ENCODE measurements at regions not wholly inside any gene's neighbourhood (a gene's known extent, or its start where the extent isn't known, plus 50 kb on each side); places are given as distances from the start of the nearest gene placed in this dataset.

DNA sequence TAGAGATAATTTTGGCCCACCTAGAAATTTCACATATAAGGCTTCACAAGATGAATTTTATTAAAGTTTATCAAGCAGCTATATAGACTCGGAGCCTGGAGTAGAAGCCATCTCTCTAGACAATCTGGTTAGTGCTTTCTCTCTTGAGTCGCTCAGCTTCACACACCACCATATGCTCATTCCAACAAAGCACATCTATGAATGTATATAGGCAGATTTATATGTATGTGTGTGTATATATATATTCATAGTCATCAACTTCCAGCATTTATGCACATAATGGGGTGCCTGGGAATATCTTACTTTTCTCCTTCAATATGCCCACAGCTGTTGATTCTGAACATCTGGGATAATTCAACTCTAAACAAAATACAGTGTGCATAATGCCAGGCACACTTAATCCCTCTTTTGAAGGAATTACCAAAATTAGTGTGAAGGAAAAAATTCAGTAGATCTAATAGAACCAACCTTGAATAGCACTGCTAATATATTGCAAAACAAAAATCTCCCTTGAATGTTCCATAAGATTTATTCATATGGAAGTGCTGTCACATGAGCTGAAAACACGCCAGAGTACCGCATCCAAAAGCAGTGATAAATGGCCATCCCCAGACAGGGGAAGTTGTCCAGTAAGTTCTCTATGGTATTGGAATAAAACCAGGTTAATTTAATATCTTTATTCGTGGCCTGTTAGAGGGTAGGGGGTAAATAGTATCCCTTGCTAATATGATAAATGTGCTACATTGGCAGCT is 56.0 kb upstream of the MOCS2 start:
- Histone ChIP-seq H3K4me2 (ENCODE audit: low read length) (no peak overlapping the region), H3K9me3 (ENCODE audit: low read length) (no peaks in the 10 kb centered on the region), H3K4me1 (ENCODE audit: insufficient read depth, low read length, poor library complexity, severe bottlenecking) (no peaks in the 10 kb centered on the region), H3K36me3 (ENCODE audit: insufficient read depth, low read length) (no peaks in the 10 kb centered on the region), H3K27ac (ENCODE audit: low read depth, low read length, poor library complexity, severe bottlenecking) (no peak overlapping the region), H3K79me2 (ENCODE audit: insufficient read depth, low read depth, low read length) (no peaks in the 10 kb centered on the region), H4K20me1 (ENCODE audit: insufficient read depth, low read length) (no peaks in the 10 kb centered on the region), H2AFZ (ENCODE audit: low read length) (no peak overlapping the region), H3K4me3 (ENCODE audit: low read depth, low read length, poor library complexity, severe bottlenecking) (no peak overlapping the region), H3K9me2 (ENCODE audit: insufficient read depth, low read length) (no peaks in the 10 kb centered on the region)
- ChIA-PET POLR2A (interaction anchor here (1.2 kb wide), 1 partner anchor 193 kb away, joined by 4 read pairs; no protein-coding TSS in a partner anchor), CTCF (ENCODE audit: unreplicated experiment) (no interaction called here)
- DNase-seq (ENCODE audit: low spot score) = no peak
- no TSS peak for BruUV-seq (replicated peaks)
- intact Hi-C loops (cut with micrococcal nuclease; ENCODE audit: unreplicated experiment) = no loop called here
- TF ChIP-seq EZH2phosphoT487 (IDR thresholded peaks at IDR 0.05; ENCODE audit: borderline replicate concordance, low read depth, low read length) = no peak
- TF ChIP-seq, protein P1, sequence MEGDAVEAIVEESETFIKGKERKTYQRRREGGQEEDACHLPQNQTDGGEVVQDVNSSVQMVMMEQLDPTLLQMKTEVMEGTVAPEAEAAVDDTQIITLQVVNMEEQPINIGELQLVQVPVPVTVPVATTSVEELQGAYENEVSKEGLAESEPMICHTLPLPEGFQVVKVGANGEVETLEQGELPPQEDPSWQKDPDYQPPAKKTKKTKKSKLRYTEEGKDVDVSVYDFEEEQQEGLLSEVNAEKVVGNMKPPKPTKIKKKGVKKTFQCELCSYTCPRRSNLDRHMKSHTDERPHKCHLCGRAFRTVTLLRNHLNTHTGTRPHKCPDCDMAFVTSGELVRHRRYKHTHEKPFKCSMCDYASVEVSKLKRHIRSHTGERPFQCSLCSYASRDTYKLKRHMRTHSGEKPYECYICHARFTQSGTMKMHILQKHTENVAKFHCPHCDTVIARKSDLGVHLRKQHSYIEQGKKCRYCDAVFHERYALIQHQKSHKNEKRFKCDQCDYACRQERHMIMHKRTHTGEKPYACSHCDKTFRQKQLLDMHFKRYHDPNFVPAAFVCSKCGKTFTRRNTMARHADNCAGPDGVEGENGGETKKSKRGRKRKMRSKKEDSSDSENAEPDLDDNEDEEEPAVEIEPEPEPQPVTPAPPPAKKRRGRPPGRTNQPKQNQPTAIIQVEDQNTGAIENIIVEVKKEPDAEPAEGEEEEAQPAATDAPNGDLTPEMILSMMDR (conservative IDR thresholded peaks at IDR 0.05; ENCODE audit: low read length) = no peak

DNA sequence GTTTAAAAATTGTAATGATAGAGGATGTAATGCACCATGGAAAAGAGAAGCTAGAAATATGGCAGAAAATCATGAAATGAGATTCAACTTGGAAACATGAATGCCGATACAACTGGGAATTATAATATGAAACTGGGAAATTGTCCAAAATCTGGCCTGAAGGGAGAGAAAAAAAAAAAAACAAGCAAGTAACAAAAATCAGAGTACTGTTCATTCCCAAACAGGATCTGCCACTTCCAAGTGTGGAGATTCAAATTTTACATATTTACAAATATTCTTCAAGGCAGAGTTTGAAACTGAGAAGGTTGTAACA is 56.6 kb upstream of the MOCS2 start:
- no peak for DNase-seq (ENCODE audit: low spot score)

GRCh38 chr5:53167836-53168235 is 58.3 kb upstream of the MOCS2 start:
- CTCF ChIA-PET (ENCODE audit: unreplicated experiment) = no interaction called here
- TF ChIP-seq, protein P1 (conservative IDR thresholded peaks at IDR 0.05; ENCODE audit: low read length) = no peak
- TF ChIP-seq EZH2phosphoT487 (IDR thresholded peaks at IDR 0.05; ENCODE audit: borderline replicate concordance, low read depth, low read length) = no peak
- H3K9me3 ChIP-seq (ENCODE audit: low read length) = no peaks in the 10 kb centered on the region

More for the DNA sequence above, 56.6 kb upstream of the MOCS2 start:
- H3K4me3 ChIP-seq (ENCODE audit: low read depth, low read length, poor library complexity, severe bottlenecking) = no peak overlapping the region
- H3K9me3 ChIP-seq (ENCODE audit: low read length) = no peaks in the 10 kb centered on the region
- no peak overlapping the region for H3K27ac ChIP-seq (ENCODE audit: low read depth, low read length, poor library complexity, severe bottlenecking)
- no peaks in the 10 kb centered on the region for H3K79me2 ChIP-seq (ENCODE audit: insufficient read depth, low read depth, low read length)
- no peak overlapping the region for H3K4me2 ChIP-seq (ENCODE audit: low read length)
- ChIA-PET CTCF (ENCODE audit: unreplicated experiment) (interaction anchor here (0.5 kb wide), 1 partner anchor 31 kb away, joined by 3 read pairs; no protein-coding TSS in a partner anchor), POLR2A (interaction anchor here (1.2 kb wide), 1 partner anchor 193 kb away, joined by 4 read pairs; no protein-coding TSS in a partner anchor)
- BruUV-seq (replicated peaks) = no TSS peak
- H4K20me1 ChIP-seq (ENCODE audit: insufficient read depth, low read length) = no peaks in the 10 kb centered on the region
- intact Hi-C loops (cut with micrococcal nuclease; ENCODE audit: unreplicated experiment) = no loop called here
- H3K36me3 ChIP-seq (ENCODE audit: insufficient read depth, low read length) = no peaks in the 10 kb centered on the region
- H2AFZ ChIP-seq (ENCODE audit: low read length) = no peak overlapping the region
- no peaks in the 10 kb centered on the region for H3K9me2 ChIP-seq (ENCODE audit: insufficient read depth, low read length)
- H3K4me1 ChIP-seq (ENCODE audit: insufficient read depth, low read length, poor library complexity, severe bottlenecking) = no peaks in the 10 kb centered on the region
- TF ChIP-seq, protein P1 (conservative IDR thresholded peaks at IDR 0.05; ENCODE audit: low read length) = no peak
- TF ChIP-seq EZH2phosphoT487 (IDR thresholded peaks at IDR 0.05; ENCODE audit: borderline replicate concordance, low read depth, low read length) = no peak

More at GRCh38 chr5:53167836-53168235, 58.3 kb upstream of the MOCS2 start:
- H3K4me3 ChIP-seq (ENCODE audit: low read depth, low read length, poor library complexity, severe bottlenecking) = no peak overlapping the region
- no peaks in the 10 kb centered on the region for H3K4me1 ChIP-seq (ENCODE audit: insufficient read depth, low read length, poor library complexity, severe bottlenecking)
- no peaks in the 10 kb centered on the region for H4K20me1 ChIP-seq (ENCODE audit: insufficient read depth, low read length)
- DNase-seq (ENCODE audit: low spot score) = no peak
- no TSS peak for BruUV-seq (replicated peaks)
- POLR2A ChIA-PET = no interaction called here
- H3K79me2 ChIP-seq (ENCODE audit: insufficient read depth, low read depth, low read length) = no peaks in the 10 kb centered on the region
- intact Hi-C loops (cut with micrococcal nuclease; ENCODE audit: unreplicated experiment) = no loop called here
- H3K4me2 ChIP-seq (ENCODE audit: low read length) = no peak overlapping the region
- H3K9me2 ChIP-seq (ENCODE audit: insufficient read depth, low read length) = no peaks in the 10 kb centered on the region
- H3K27ac ChIP-seq (ENCODE audit: low read depth, low read length, poor library complexity, severe bottlenecking) = no peak overlapping the region
- no peak overlapping the region for H2AFZ ChIP-seq (ENCODE audit: low read length)
- no peaks in the 10 kb centered on the region for H3K36me3 ChIP-seq (ENCODE audit: insufficient read depth, low read length)

Measured in OCI-LY7 (cell line).